HG03103 (cell line): ENCODE measurements at regions not wholly inside any gene's neighbourhood (a gene's known extent, or its start where the extent isn't known, plus 50 kb on each side); places are given as distances from the start of the nearest gene placed in this dataset.
"Not testable (repeated sequence)": the region's sequence is repeated elsewhere in the genome, so short reads cannot be mapped to it uniquely, and the experiment has no call there.

Experiments used
- ATAC-seq: cut with Tn5 transposase; IDR thresholded peaks from one replicate; pipeline ENCODE4 v1.9.1; 2021; ENCODE audit warnings: low read depth; ENCODE audit not compliant: unreplicated experiment

DNA sequence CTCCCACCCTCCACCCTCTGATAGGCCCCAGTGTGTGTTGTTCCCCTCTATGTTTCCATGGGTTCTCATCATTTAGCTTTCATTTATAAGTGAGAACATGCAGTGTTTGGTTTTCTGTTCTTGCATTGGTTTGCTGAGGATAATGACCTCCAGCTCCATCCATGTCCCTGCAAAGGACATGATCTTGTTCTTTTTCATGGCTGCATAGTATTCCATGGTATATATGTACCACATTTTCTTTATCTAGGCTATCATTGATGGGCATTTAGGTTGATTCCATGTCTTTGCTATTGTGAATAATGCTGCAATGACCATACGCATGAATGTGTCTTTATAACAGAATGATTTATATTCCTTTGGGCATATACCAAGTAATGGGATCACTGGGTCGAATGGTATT lies 59.1 kb upstream of the STC2 start:
- not testable (repeated sequence) for ATAC-seq

DNA sequence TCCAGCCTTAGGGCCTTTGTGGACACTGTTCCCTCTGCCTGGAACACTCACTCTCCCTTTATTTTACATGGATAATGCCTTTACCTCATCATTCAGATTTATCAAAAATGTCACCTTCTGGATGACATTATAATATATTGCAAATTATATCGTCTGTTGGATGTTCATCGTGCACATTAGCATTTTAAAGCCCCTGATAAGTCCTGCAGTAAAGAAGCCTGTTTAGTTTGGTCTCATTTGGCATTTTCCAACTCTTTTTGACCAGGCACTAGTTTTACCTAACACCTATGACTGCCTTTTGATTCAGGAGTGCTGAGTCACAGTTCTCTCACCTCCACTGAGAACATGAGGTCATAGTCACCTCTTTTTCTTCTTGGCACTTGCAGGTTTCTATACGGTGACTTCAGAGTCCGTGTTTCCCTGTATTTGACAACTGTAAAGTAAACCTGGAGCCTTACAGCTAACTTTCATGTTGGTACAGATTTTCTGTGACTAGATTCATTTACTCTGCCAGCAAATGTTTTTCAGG lies 57.7 kb upstream of the STC2 start:
- ATAC-seq: no peak

DNA sequence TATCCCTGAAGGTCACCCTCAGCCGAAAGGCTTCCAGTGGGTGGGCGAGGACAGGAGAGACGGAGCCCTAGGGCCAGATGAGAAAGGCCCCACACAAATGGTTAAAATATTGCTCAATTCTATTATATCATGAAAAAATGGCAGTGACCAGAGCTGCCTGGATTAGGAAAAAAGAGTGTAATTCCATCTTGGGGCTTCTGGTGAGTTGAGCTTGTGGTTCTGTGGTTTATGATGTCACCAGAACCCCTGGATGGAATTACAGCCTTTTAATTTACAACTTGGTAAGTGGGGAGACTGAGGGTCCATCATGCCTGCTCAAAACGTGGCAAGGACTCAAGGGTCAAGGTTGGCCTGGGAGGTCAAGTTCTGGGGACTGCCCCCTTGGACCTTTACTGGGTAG lies 55.5 kb upstream of the STC2 start:
- ATAC-seq: no peak

DNA sequence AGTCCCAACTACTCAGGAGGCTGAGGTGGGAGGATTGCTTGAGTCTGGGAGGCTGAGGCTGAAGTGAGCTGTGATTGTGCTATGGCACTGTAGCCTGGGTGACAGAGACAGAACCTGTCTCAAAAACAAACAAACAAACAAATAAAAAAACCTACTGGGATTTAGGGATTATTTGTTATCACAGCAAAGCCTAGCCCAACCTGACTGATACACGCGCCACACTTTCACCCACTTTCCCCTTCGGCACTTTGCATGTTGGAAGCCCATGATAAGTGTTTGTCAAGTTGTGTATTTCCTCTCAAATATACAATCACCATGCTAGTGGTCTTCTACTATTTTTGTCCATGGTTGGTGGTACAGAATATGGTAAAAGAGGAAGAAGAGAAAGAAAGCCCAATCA lies 50.5 kb upstream of the STC2 start:
- ATAC-seq: no peak
